Upper lobe of right lung (tissue), 1 donor: ENCODE measurements at regions not wholly inside any gene's neighbourhood (a gene's known extent, or its start where the extent isn't known, plus 50 kb on each side); places are given as distances from the start of the nearest gene placed in this dataset.

Experiments
- ATAC-seq: fragments of 200-7000 bp; cut with Tn5 transposase; one replicate; pipeline ENCODE4 v1.9.1; 2020; ENCODE audit warnings: mild to moderate bottlenecking, moderate library complexity
- DNase-seq: peaks from one replicate; pipeline ENCODE4 v3.0.0-alpha.2; 2020
- H3K27ac ChIP-seq: fragments of 200-600 bp; one replicate; pipeline ENCODE4 v1.8.0; 2022
- H3K27me3 ChIP-seq: fragments of 200-600 bp; one replicate; pipeline ENCODE4 v1.8.0; 2022; ENCODE audit warnings: mild to moderate bottlenecking
- H3K36me3 ChIP-seq: fragments of 200-600 bp; one replicate; pipeline ENCODE4 v1.8.0; 2022
- H3K4me1 ChIP-seq: fragments of 200-600 bp; one replicate; pipeline ENCODE4 v1.8.0; 2022
- H3K4me3 ChIP-seq: fragments of 200-600 bp; one replicate; pipeline ENCODE4 v1.8.0; 2022; ENCODE audit warnings: mild to moderate bottlenecking
- H3K9me3 ChIP-seq: fragments of 200-600 bp; one replicate; pipeline ENCODE4 v1.8.0; 2022
- CTCF ChIP-seq: fragments of 200-600 bp; IDR thresholded peaks from one replicate; pipeline ENCODE4 v1.8.0; 2022; ENCODE audit warnings: antibody characterized with exemption
- intact Hi-C: fragments of 100-400 bp; cut with DNase I; formaldehyde crosslinking; loops from one replicate; pipeline ENCODE4 v1.11.0; 2022
- donor health status: DM: no; HTN: yes; CAD: no; lungs with severe emphysema.

- intact Hi-C loops, result no loop called here
These were observed 306.5 kb upstream of the KLF3 start for GRCh38 chr4:38357546-38357945.

GRCh38 chr4:38359113-38359512 lies 304.9 kb upstream of the KLF3 start:
- Histone ChIP-seq H3K4me1 (no peaks in the 10 kb centered on the region), H3K4me3 (no peak overlapping the region), H3K27me3 (no peaks in the 10 kb centered on the region), H3K36me3 (no peaks in the 10 kb centered on the region), H3K9me3 (no peaks in the 10 kb centered on the region), H3K27ac (no peak overlapping the region)
- no peak for DNase-seq
- no peak for ATAC-seq
- no peak for TF ChIP-seq CTCF
- intact Hi-C loops, result no loop called here

More at GRCh38 chr4:38357546-38357945, 306.5 kb upstream of the KLF3 start:
- no peak for TF ChIP-seq CTCF
- H3K27me3 ChIP-seq, result no peaks in the 10 kb centered on the region
- ATAC-seq (no peak), DNase-seq (no peak)
- no peak overlapping the region for H3K27ac ChIP-seq
- no peak overlapping the region for H3K4me3 ChIP-seq
- H3K4me1 ChIP-seq, result no peaks in the 10 kb centered on the region
- no peaks in the 10 kb centered on the region for H3K9me3 ChIP-seq
- no peaks in the 10 kb centered on the region for H3K36me3 ChIP-seq

GRCh38 chr4:38360201-38360600 lies 303.8 kb upstream of the KLF3 start:
- ATAC-seq, result no peak
- no peak for TF ChIP-seq CTCF
- intact Hi-C loops, result no loop called here
- Histone ChIP-seq H3K4me1 (no peaks in the 10 kb centered on the region), H3K36me3 (no peaks in the 10 kb centered on the region), H3K27me3 (no peaks in the 10 kb centered on the region), H3K27ac (no peak overlapping the region), H3K4me3 (no peak overlapping the region), H3K9me3 (no peaks in the 10 kb centered on the region)
- DNase-seq, result no peak

- Histone ChIP-seq H3K27ac (no peak overlapping the region), H3K9me3 (no peaks in the 10 kb centered on the region), H3K4me1 (peaks cover 9% of the 10 kb centered on the region), H3K4me3 (no peak overlapping the region), H3K27me3 (no peaks in the 10 kb centered on the region), H3K36me3 (no peaks in the 10 kb centered on the region)
- TF ChIP-seq CTCF, result no peak
- no peak for DNase-seq
- intact Hi-C loops, result no loop called here
- no peak for ATAC-seq
These were observed 299.5 kb upstream of the KLF3 start for GRCh38 chr4:38364383-38364963.

GRCh38 chr4:38365261-38365660 lies 298.7 kb upstream of the KLF3 start:
- Histone ChIP-seq H3K27me3 (no peaks in the 10 kb centered on the region), H3K4me1 (peaks cover 9% of the 10 kb centered on the region), H3K9me3 (no peaks in the 10 kb centered on the region), H3K36me3 (no peaks in the 10 kb centered on the region), H3K4me3 (no peak overlapping the region), H3K27ac (no peak overlapping the region)
- intact Hi-C loops, result no loop called here
- TF ChIP-seq CTCF, result no peak
- no peak for DNase-seq
- ATAC-seq, result no peak

- ATAC-seq, result no peak
- no peaks in the 10 kb centered on the region for H3K36me3 ChIP-seq
- peaks cover 9% of the 10 kb centered on the region for H3K4me1 ChIP-seq
- TF ChIP-seq CTCF, result no peak
- H3K4me3 ChIP-seq, result no peak overlapping the region
- no peak overlapping the region for H3K27ac ChIP-seq
- H3K9me3 ChIP-seq, result no peaks in the 10 kb centered on the region
- intact Hi-C loops, result no loop called here
- H3K27me3 ChIP-seq, result no peaks in the 10 kb centered on the region
- no peak for DNase-seq
These were observed 298.2 kb upstream of the KLF3 start for GRCh38 chr4:38365748-38366310.
